ENCODE measurements at regions not wholly inside any gene's neighbourhood (a gene's known extent, or its start where the extent isn't known, plus 50 kb on each side); places are given as distances from the start of the nearest gene placed in this dataset.

DNA sequence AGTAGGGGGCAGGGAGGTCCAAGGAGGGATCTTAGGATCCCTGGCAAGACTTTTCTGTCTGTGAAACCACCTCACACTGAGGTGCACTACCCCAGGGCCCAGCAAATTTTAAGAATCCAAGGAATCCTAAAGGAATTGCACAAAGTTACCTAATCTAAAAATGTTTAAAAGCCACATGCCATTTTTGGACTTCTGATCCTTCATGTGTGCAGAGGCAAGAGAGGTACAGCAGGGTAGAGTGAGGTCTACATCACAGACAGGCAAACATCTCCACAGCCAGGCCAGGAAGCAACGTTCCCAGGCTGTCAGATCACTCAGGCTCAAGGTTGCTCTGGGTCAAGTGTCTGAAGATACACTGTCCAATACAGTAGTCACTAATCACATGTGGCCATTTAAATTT, 324.6 kb upstream of the DUSP10 start:
- Histone ChIP-seq H3K9ac (ENCODE audit: low read length) (no peak overlapping the region), H2AFZ (ENCODE audit: low read length) (no peak overlapping the region), H3K36me3 (replicated peaks; ENCODE audit: insufficient read depth, low read length) (no peaks in the 10 kb centered on the region)

DNA sequence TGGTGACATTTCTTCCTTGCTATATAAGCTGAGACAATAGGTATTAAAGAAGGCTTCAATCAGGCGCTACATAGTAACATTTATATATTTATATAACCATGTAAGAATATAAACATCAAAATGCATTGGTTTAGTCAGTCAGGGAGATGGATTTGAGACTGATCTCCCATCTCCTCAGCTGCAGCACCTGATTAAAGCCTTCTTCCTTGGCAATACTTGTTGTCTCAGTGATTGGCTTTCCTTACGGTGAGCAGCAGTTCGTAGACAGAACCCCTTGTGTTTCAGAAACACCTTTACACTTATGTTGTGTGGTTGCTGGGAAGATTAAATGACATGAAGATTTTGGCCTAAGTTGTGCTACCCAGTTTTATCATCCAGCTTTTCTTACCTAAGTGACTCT, 323.3 kb upstream of the DUSP10 start:
- no peak overlapping the region for H3K27ac ChIP-seq (ENCODE audit: low read length)
- H3K4me1 ChIP-seq (ENCODE audit: low read length): no peaks in the 10 kb centered on the region
- no peaks in the 10 kb centered on the region for H4K20me1 ChIP-seq (ENCODE audit: insufficient read depth, low read length)
- H3F3A ChIP-seq (ENCODE audit: insufficient read depth, low read length): no peaks in the 10 kb centered on the region
- H3K9me2 ChIP-seq (replicated peaks; ENCODE audit: insufficient read depth, low read length): no peaks in the 10 kb centered on the region
- DNase-seq: no peak
- no peak overlapping the region for H3K4me3 ChIP-seq (ENCODE audit: low read length)
- no peak overlapping the region for H2AFZ ChIP-seq (ENCODE audit: low read length)
- H3K9ac ChIP-seq (ENCODE audit: low read length): no peak overlapping the region
- TF ChIP-seq EZH2phosphoT487 (IDR thresholded peaks at IDR 0.05; ENCODE audit: low read length) (no peak), EZH2 (optimal IDR thresholded peaks at IDR 0.05; ENCODE audit: low read depth, low read length) (no peak)
- TF ChIP-seq, protein P1, sequence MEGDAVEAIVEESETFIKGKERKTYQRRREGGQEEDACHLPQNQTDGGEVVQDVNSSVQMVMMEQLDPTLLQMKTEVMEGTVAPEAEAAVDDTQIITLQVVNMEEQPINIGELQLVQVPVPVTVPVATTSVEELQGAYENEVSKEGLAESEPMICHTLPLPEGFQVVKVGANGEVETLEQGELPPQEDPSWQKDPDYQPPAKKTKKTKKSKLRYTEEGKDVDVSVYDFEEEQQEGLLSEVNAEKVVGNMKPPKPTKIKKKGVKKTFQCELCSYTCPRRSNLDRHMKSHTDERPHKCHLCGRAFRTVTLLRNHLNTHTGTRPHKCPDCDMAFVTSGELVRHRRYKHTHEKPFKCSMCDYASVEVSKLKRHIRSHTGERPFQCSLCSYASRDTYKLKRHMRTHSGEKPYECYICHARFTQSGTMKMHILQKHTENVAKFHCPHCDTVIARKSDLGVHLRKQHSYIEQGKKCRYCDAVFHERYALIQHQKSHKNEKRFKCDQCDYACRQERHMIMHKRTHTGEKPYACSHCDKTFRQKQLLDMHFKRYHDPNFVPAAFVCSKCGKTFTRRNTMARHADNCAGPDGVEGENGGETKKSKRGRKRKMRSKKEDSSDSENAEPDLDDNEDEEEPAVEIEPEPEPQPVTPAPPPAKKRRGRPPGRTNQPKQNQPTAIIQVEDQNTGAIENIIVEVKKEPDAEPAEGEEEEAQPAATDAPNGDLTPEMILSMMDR (IDR thresholded peaks at IDR 0.05; ENCODE audit: low read length): no peak
- no peaks in the 10 kb centered on the region for H3K36me3 ChIP-seq (replicated peaks; ENCODE audit: insufficient read depth, low read length)
- no peak overlapping the region for H3K4me2 ChIP-seq (ENCODE audit: low read depth, low read length)
- H3K9me3 ChIP-seq (replicated peaks; ENCODE audit: insufficient read depth, low read length): no peaks in the 10 kb centered on the region
- no peaks in the 10 kb centered on the region for H3K79me2 ChIP-seq (ENCODE audit: low read length)
- H3K27me3 ChIP-seq (replicated peaks; ENCODE audit: insufficient read depth, low read length): no peaks in the 10 kb centered on the region

More for the DNA sequence above, 324.6 kb upstream of the DUSP10 start:
- Histone ChIP-seq H3F3A (ENCODE audit: insufficient read depth, low read length) (no peaks in the 10 kb centered on the region), H4K20me1 (ENCODE audit: insufficient read depth, low read length) (no peaks in the 10 kb centered on the region), H3K27me3 (replicated peaks; ENCODE audit: insufficient read depth, low read length) (no peaks in the 10 kb centered on the region), H3K4me2 (ENCODE audit: low read depth, low read length) (no peak overlapping the region), H3K4me1 (ENCODE audit: low read length) (no peaks in the 10 kb centered on the region), H3K27ac (ENCODE audit: low read length) (no peak overlapping the region), H3K79me2 (ENCODE audit: low read length) (no peaks in the 10 kb centered on the region), H3K4me3 (ENCODE audit: low read length) (no peak overlapping the region), H3K9me3 (replicated peaks; ENCODE audit: insufficient read depth, low read length) (no peaks in the 10 kb centered on the region), H3K9me2 (replicated peaks; ENCODE audit: insufficient read depth, low read length) (no peaks in the 10 kb centered on the region)
- DNase-seq: no peak
- no peak for TF ChIP-seq EZH2 (optimal IDR thresholded peaks at IDR 0.05; ENCODE audit: low read depth, low read length)
- TF ChIP-seq EZH2phosphoT487 (IDR thresholded peaks at IDR 0.05; ENCODE audit: low read length): no peak
- TF ChIP-seq, protein P1 (IDR thresholded peaks at IDR 0.05; ENCODE audit: low read length): no peak

DNA sequence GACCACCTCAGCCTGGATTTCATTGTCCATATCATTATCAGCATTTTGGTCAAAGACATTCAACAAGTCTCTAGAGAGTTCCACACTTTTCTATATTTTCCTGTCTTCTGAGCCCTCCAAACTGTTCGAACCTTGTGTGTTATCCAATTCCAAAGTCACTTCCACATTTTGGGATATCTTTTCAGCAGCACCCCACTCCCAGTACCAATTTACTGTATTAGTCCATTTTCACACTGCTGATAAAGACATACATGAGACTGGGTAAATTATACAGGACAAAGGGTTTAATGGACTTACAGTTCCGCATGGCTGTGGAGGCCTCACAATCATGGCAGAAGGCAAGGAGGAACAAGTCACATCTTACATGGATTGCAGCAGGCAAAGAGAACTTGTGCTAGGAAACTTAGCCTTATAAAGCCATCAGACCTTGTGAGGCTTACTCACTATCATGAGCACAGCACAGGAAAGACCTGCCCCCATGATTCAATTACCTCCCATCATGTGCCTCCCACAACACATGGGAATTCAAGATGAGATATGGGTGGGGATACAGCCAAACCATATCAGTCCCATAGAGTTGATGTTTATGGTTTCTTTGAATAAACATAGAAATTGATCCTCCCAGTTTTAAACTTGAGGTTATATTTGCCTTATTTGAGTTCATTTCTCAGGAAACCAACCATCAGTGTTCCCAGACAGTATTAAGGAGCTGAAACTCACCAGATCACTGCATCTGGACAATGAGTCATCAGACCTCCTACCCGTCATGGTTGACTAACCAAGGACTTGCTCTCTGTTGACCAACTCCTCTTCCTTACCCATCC, 322.7 kb upstream of the DUSP10 start:
- Histone ChIP-seq H3K9me3 (replicated peaks; ENCODE audit: insufficient read depth, low read length) (no peaks in the 10 kb centered on the region), H3K4me3 (ENCODE audit: low read length) (no peak overlapping the region), H3K4me1 (ENCODE audit: low read length) (no peaks in the 10 kb centered on the region), H3K27me3 (replicated peaks; ENCODE audit: insufficient read depth, low read length) (no peaks in the 10 kb centered on the region), H3F3A (ENCODE audit: insufficient read depth, low read length) (no peaks in the 10 kb centered on the region), H3K36me3 (replicated peaks; ENCODE audit: insufficient read depth, low read length) (no peaks in the 10 kb centered on the region), H2AFZ (ENCODE audit: low read length) (no peak overlapping the region), H4K20me1 (ENCODE audit: insufficient read depth, low read length) (no peaks in the 10 kb centered on the region), H3K9me2 (replicated peaks; ENCODE audit: insufficient read depth, low read length) (no peaks in the 10 kb centered on the region), H3K27ac (ENCODE audit: low read length) (no peak overlapping the region), H3K79me2 (ENCODE audit: low read length) (no peaks in the 10 kb centered on the region), H3K9ac (ENCODE audit: low read length) (no peak overlapping the region), H3K4me2 (ENCODE audit: low read depth, low read length) (no peak overlapping the region)
- TF ChIP-seq, protein P1 (IDR thresholded peaks at IDR 0.05; ENCODE audit: low read length): no peak
- no peak for TF ChIP-seq EZH2 (optimal IDR thresholded peaks at IDR 0.05; ENCODE audit: low read depth, low read length)
- TF ChIP-seq EZH2phosphoT487 (IDR thresholded peaks at IDR 0.05; ENCODE audit: low read length): no peak
- DNase-seq: no peak
